Left ventricle myocardium inferior (tissue), 1 donor: ENCODE measurements at regions not wholly inside any gene's neighbourhood (a gene's known extent, or its start where the extent isn't known, plus 50 kb on each side); places are given as distances from the start of the nearest gene placed in this dataset.
"Not testable (repeated sequence)": the region's sequence is repeated elsewhere in the genome, so short reads cannot be mapped to it uniquely, and the experiment has no call there.

Source experiments
- DNase-seq: peaks from one replicate; pipeline ENCODE4 v3.0.0-alpha.2; 2020
- H3K27ac ChIP-seq: fragments of 200-600 bp; replicated peaks from 2 replicates; pipeline ENCODE4 v1.8.0; 2021
- H3K27me3 ChIP-seq: fragments of 200-600 bp; 2 replicates; pipeline ENCODE4 v1.8.0; 2021; ENCODE audit warnings: low read depth
- H3K36me3 ChIP-seq: fragments of 200-600 bp; 2 replicates; pipeline ENCODE4 v1.8.0; 2021
- H3K4me1 ChIP-seq: fragments of 200-600 bp; 2 replicates; pipeline ENCODE4 v1.8.0; 2021
- H3K4me3 ChIP-seq: fragments of 200-600 bp; 2 replicates; pipeline ENCODE4 v1.8.0; 2021; ENCODE audit warnings: mild to moderate bottlenecking, moderate library complexity
- H3K9me3 ChIP-seq: fragments of 200-600 bp; replicated peaks from 2 replicates; pipeline ENCODE4 v1.8.0; 2021
- CTCF ChIP-seq: fragments of 200-600 bp; IDR thresholded peaks from 2 replicates; pipeline ENCODE4 v1.8.0; 2021; ENCODE audit warnings: antibody characterized with exemption, mild to moderate bottlenecking, borderline replicate concordance
- intact Hi-C: fragments of 100-400 bp; cut with micrococcal nuclease; formaldehyde crosslinking; loops from one replicate; pipeline ENCODE4 v1.11.0; 2022
- donor health status: DM: no; HTN: yes; CAD: no; lungs with severe emphysema.

- H3K4me1 ChIP-seq = peaks cover 7% of the 10 kb centered on the region
- no peaks in the 10 kb centered on the region for H3K36me3 ChIP-seq
- H3K4me3 ChIP-seq = no peak overlapping the region
- H3K27ac ChIP-seq = no peak overlapping the region
- no peak for DNase-seq
- intact Hi-C loops = no loop called here
- no peaks in the 10 kb centered on the region for H3K9me3 ChIP-seq
- H3K27me3 ChIP-seq = no peaks in the 10 kb centered on the region
- TF ChIP-seq CTCF = no peak
Observed at GRCh38 chr1:112828716-112829115, 113.6 kb upstream of the PPM1J start.

- H3K27me3 ChIP-seq, H3K9me3 ChIP-seq, H3K27ac ChIP-seq, H3K36me3 ChIP-seq, intact Hi-C loops, H3K4me1 ChIP-seq, DNase-seq, H3K4me3 ChIP-seq: not testable (repeated sequence)
Observed at GRCh38 chr1:112827391-112827790, 112.3 kb upstream of the PPM1J start.

GRCh38 chr1:112826217-112826944 lies 111.2 kb upstream of the PPM1J start:
- intact Hi-C loops = no loop called here

GRCh38 chr1:112825563-112826216 lies 110.6 kb upstream of the PPM1J start:
- H3K36me3 ChIP-seq, H3K9me3 ChIP-seq, DNase-seq, H3K4me1 ChIP-seq, H3K27me3 ChIP-seq, H3K4me3 ChIP-seq, intact Hi-C loops, H3K27ac ChIP-seq: not testable (repeated sequence)

More at GRCh38 chr1:112826217-112826944, 111.2 kb upstream of the PPM1J start:
- no peaks in the 10 kb centered on the region for H3K27me3 ChIP-seq
- H3K36me3 ChIP-seq = no peaks in the 10 kb centered on the region
- TF ChIP-seq CTCF = no peak
- no peak overlapping the region for H3K27ac ChIP-seq
- no peak overlapping the region for H3K4me3 ChIP-seq
- H3K4me1 ChIP-seq = peaks cover 1% of the 10 kb centered on the region
- no peaks in the 10 kb centered on the region for H3K9me3 ChIP-seq
- no peak for DNase-seq

- intact Hi-C loops, H3K9me3 ChIP-seq, H3K36me3 ChIP-seq, H3K27ac ChIP-seq, H3K4me3 ChIP-seq, H3K4me1 ChIP-seq, H3K27me3 ChIP-seq, DNase-seq: not testable (repeated sequence)
Observed at GRCh38 chr1:112825075-112825474, 109.9 kb upstream of the PPM1J start.

- H3K27ac ChIP-seq, intact Hi-C loops, H3K27me3 ChIP-seq, H3K4me1 ChIP-seq, DNase-seq, H3K4me3 ChIP-seq, H3K36me3 ChIP-seq, H3K9me3 ChIP-seq: not testable (repeated sequence)
Observed at GRCh38 chr1:112821307-112822063, 106.4 kb upstream of the PPM1J start.

- DNase-seq = no peak
- TF ChIP-seq CTCF = no peak
- no peaks in the 10 kb centered on the region for H3K27me3 ChIP-seq
- H3K4me3 ChIP-seq = no peak overlapping the region
- peak overlapping the region; percentile 17 for H3K27ac ChIP-seq
- H3K36me3 ChIP-seq = no peaks in the 10 kb centered on the region
- intact Hi-C loops = no loop called here
- H3K9me3 ChIP-seq = no peaks in the 10 kb centered on the region
- H3K4me1 ChIP-seq = peaks cover 7% of the 10 kb centered on the region
Observed at GRCh38 chr1:112818990-112819689, 104.0 kb upstream of the PPM1J start.
